Endothelial cell of umbilical vein (primary cell): ENCODE measurements at regions not wholly inside any gene's neighbourhood (a gene's known extent, or its start where the extent isn't known, plus 50 kb on each side); places are given as distances from the start of the nearest gene placed in this dataset.
"Not testable (repeated sequence)": the region's sequence is repeated elsewhere in the genome, so short reads cannot be mapped to it uniquely, and the experiment has no call there.

Experiments
- CTCF ChIP-seq, 2 donors: IDR thresholded peaks; 1 replicate in 1 of 2; 2 replicates in 1 of 2; pipeline ENCODE4 v1.5.1; 2011; ENCODE audit warnings: low read length in 2 of 2, mild to moderate bottlenecking in 2 of 2, moderate library complexity in 2 of 2, control low read depth in 1 of 2, inconsistent platforms in 1 of 2, low read depth in 1 of 2; ENCODE audit not compliant: insufficient read depth in 1 of 2; ENCODE audit errors: extremely low read depth in 1 of 2
- EZH2 ChIP-seq: IDR thresholded peaks from 2 replicates; pipeline ENCODE4 v1.6.1; 2012; ENCODE audit warnings: borderline replicate concordance, low read depth, mild to moderate bottlenecking, moderate library complexity, low read length, inconsistent platforms; ENCODE audit not compliant: severe bottlenecking
- FOS ChIP-seq: IDR thresholded peaks from 2 replicates; pipeline ENCODE4 v1.6.1; 2011; ENCODE audit warnings: mild to moderate bottlenecking, low read length, moderate library complexity, borderline replicate concordance; ENCODE audit not compliant: insufficient read depth
- GATA2 ChIP-seq: IDR thresholded peaks from 2 replicates; pipeline ENCODE4 v1.7.0; 2011; ENCODE audit warnings: low read depth, mild to moderate bottlenecking, moderate library complexity, mixed read lengths, low read length; ENCODE audit not compliant: insufficient read length, insufficient read depth
- JUN ChIP-seq: IDR thresholded peaks from 2 replicates; pipeline ENCODE4 v1.6.1; 2011; ENCODE audit warnings: borderline replicate concordance, low read depth; ENCODE audit not compliant: insufficient read length, insufficient read depth
- MAX ChIP-seq: IDR thresholded peaks from 2 replicates; pipeline ENCODE4 v1.6.1; 2011; ENCODE audit not compliant: insufficient read depth, insufficient read length
- MYC ChIP-seq: IDR thresholded peaks from one replicate; pipeline ENCODE4 v1.6.1; 2011; ENCODE audit warnings: mild to moderate bottlenecking, low read depth, low read length
- POLR2A ChIP-seq: IDR thresholded peaks from 2 replicates; pipeline ENCODE4 v1.6.1; 2012; ENCODE audit warnings: low read depth, mild to moderate bottlenecking, control low read depth, low read length
- POLR2AphosphoS5 ChIP-seq: IDR thresholded peaks from 2 replicates; pipeline ENCODE4 v1.6.1; 2012; ENCODE audit warnings: low read depth, mild to moderate bottlenecking, control low read depth, low read length, moderate library complexity; ENCODE audit not compliant: insufficient read depth

DNA sequence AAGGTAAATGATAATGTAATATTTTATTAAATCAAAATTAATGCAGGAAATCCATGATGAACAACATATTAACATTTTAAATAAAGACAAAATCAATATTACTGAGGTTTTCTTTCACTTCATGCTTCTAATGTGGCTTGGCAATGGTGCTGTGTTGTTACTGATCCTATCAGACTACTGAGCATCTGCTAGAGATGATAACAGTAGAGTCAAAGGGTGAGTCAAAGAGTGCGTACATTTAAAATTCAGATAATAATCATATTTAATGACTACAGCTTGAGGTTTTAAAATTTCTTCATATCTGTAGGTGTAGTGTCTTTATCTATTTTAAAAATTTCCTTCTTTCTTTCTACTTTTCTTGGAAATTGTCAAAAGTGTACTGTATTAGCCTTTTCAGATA, 1628.1 kb upstream of the DEFB115 start:
- TF ChIP-seq CTCF (IDR thresholded peaks at IDR 0.05; ENCODE audit: extremely low read depth in 1 of 2, insufficient read depth in 1 of 2, low read depth in 1 of 2, low read length in 2 of 2); EZH2; POLR2A; POLR2AphosphoS5; GATA2; JUN; MYC; MAX; FOS: not testable (repeated sequence)
